ENCODE measurements at regions not wholly inside any gene's neighbourhood (a gene's known extent, or its start where the extent isn't known, plus 50 kb on each side); places are given as distances from the start of the nearest gene placed in this dataset.

DNA sequence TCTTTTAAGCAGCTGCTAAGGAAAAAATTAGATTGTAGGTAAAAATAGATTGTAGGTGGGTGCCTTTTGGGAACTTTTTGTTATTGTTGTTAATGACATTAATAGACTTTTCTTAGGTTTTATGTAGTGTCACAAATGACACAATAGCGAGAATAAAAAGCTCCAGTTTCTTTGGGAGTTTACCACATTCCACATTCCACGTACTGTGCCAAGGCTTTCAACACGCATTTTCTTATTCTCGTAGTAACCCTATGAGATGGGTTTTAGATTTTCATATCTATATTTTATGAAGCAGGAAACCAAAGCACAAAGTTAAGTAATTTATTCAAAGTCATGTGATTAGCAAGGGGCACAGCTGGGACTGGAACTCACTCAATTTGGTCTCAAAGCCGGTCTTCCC is 103.8 kb downstream of the XRCC2 start:
- TF ChIP-seq, protein P1, sequence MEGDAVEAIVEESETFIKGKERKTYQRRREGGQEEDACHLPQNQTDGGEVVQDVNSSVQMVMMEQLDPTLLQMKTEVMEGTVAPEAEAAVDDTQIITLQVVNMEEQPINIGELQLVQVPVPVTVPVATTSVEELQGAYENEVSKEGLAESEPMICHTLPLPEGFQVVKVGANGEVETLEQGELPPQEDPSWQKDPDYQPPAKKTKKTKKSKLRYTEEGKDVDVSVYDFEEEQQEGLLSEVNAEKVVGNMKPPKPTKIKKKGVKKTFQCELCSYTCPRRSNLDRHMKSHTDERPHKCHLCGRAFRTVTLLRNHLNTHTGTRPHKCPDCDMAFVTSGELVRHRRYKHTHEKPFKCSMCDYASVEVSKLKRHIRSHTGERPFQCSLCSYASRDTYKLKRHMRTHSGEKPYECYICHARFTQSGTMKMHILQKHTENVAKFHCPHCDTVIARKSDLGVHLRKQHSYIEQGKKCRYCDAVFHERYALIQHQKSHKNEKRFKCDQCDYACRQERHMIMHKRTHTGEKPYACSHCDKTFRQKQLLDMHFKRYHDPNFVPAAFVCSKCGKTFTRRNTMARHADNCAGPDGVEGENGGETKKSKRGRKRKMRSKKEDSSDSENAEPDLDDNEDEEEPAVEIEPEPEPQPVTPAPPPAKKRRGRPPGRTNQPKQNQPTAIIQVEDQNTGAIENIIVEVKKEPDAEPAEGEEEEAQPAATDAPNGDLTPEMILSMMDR (IDR thresholded peaks at IDR 0.05; ENCODE audit: low read depth, low read length): no peak
- peaks cover 3% of the 10 kb centered on the region for H3K27me3 ChIP-seq (ENCODE audit: control insufficient read depth, insufficient read depth, low read length)
- no peak overlapping the region for H3K27ac ChIP-seq (ENCODE audit: low read depth, low read length)
- DNase-seq (ENCODE audit: low read depth, low spot score): no peak
- no peak overlapping the region for H3K4me3 ChIP-seq (ENCODE audit: low read depth, low read length)
- ChIA-PET POLR2A (no interaction called here), CTCF (no interaction called here)
- peaks cover 8% of the 10 kb centered on the region; the same call in 1 of the 2 replicates for H3K9me3 ChIP-seq (ENCODE audit: control insufficient read depth, insufficient read depth, low read length)

DNA sequence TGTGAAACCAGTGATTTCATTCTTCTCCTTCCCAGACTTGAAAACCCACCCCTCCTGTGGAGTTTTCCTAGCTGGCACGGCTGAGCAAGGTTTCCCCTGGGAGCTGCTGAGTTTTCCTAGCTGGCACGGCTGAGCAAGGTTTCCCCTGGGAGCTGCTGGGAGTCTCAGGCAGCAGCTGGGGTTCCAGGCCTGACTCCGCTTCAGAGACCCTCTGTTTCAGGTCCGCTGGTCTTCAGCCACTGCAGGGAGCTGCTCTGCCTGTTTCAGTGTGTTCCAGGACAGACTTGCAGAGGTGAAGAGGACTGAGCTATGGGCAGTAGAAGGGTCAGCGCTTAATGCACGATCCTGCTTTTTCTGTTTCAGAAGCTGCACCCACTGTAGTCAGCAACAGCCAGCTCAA is 104.9 kb downstream of the XRCC2 start:
- POLR2A ChIA-PET: no interaction called here
- CTCF ChIA-PET: no interaction called here
- peaks cover under 1% of the 10 kb centered on the region; the same call in 1 of the 2 replicates for H3K9me3 ChIP-seq (ENCODE audit: control insufficient read depth, insufficient read depth, low read length)
- no peak overlapping the region for H3K4me3 ChIP-seq (ENCODE audit: low read depth, low read length)
- TF ChIP-seq, protein P1 (IDR thresholded peaks at IDR 0.05; ENCODE audit: low read depth, low read length): no peak
- peaks cover 3% of the 10 kb centered on the region for H3K27me3 ChIP-seq (ENCODE audit: control insufficient read depth, insufficient read depth, low read length)
- no peak overlapping the region for H3K27ac ChIP-seq (ENCODE audit: low read depth, low read length)
- DNase-seq (ENCODE audit: low read depth, low spot score): no peak

DNA sequence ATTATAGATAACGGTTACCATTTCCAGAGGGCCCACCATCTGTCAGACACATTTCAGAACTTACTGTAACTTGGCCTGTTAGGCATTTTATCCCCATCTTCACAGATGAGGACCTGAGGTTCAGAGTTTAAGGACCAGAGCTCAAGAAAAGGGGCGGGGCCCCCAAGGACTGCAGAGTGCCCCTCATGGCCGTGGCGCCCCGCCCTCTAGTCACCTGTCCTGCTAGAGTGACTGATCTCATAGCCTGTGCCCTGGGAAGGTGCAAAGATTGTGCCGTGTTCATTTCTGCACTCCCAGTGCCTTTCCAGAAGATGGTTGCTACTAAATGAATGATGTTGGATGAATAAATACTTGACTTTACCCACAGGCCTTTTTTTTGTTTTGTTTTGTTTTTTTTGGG is 107.0 kb downstream of the XRCC2 start:
- POLR2A ChIA-PET: no interaction called here
- Histone ChIP-seq H3K9me3 (ENCODE audit: control insufficient read depth, insufficient read depth, low read length) (no peaks in the 10 kb centered on the region), H3K4me3 (ENCODE audit: low read depth, low read length) (no peak overlapping the region), H3K27ac (ENCODE audit: low read depth, low read length) (no peak overlapping the region), H3K27me3 (ENCODE audit: control insufficient read depth, insufficient read depth, low read length) (no peaks in the 10 kb centered on the region)
- no peak for DNase-seq (ENCODE audit: low read depth, low spot score)
- CTCF ChIA-PET: no interaction called here
- TF ChIP-seq, protein P1 (IDR thresholded peaks at IDR 0.05; ENCODE audit: low read depth, low read length): no peak

DNA sequence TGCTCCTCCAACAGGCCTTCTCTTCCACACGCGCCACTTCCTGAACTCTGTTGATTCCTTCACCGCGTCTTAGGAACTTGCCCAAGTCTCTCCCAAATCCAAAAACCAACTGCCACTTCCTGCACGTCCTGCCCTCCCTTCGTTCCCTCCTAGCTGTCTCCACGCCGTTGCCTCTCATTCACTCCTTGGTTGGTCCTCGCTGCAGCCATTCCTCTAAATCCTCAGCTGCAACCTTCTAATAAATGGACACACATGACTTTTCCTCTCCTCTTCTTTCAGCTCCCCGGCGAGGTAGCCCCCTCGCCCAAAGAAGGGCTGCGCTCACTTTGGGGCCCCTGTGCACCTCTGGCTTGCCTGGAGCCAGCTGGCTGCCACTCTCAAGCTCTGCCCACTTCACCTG is 110.2 kb downstream of the XRCC2 start:
- ChIA-PET POLR2A (no interaction called here), CTCF (no interaction called here)
- TF ChIP-seq, protein P1 (IDR thresholded peaks at IDR 0.05; ENCODE audit: low read depth, low read length): no peak
- no peak overlapping the region for H3K4me3 ChIP-seq (ENCODE audit: low read depth, low read length)
- DNase-seq (ENCODE audit: low read depth, low spot score): no peak
- H3K9me3 ChIP-seq (ENCODE audit: control insufficient read depth, insufficient read depth, low read length): no peaks in the 10 kb centered on the region
- no peaks in the 10 kb centered on the region for H3K27me3 ChIP-seq (ENCODE audit: control insufficient read depth, insufficient read depth, low read length)
- H3K27ac ChIP-seq (ENCODE audit: low read depth, low read length): no peak overlapping the region

DNA sequence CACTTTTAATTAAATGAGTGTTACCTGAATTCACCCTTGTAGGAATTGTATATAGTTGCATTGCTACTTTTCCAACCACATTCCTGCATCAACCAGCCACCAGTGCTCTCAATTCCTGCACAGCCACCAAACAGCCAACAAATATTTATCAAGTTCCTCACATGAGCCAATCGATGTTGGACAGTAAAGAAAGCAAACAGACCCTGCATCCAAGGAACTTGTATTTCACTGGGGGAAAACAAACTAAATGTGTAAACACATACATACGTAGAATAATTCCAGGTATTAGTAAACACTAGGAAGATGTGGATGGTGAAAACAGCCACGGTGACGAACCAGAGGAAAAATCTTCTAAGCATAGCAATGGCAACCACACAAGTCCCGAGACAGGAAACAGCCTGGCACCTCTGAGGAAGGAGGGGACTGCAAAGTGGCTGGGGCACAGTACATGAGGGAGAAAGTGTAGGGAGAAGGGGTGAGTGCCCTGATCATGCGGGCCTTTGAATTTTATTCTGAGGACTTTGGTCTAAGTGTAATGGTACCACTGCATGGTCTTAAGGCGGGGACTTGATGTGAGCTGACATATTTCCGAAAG is 111.2 kb downstream of the XRCC2 start:
- CTCF ChIA-PET: no interaction called here
- POLR2A ChIA-PET: no interaction called here
- H3K27ac ChIP-seq (ENCODE audit: low read depth, low read length): no peak overlapping the region
- TF ChIP-seq, protein P1 (IDR thresholded peaks at IDR 0.05; ENCODE audit: low read depth, low read length): no peak
- DNase-seq (ENCODE audit: low read depth, low spot score): no peak
- H3K27me3 ChIP-seq (ENCODE audit: control insufficient read depth, insufficient read depth, low read length): no peaks in the 10 kb centered on the region
- no peak overlapping the region for H3K4me3 ChIP-seq (ENCODE audit: low read depth, low read length)
- H3K9me3 ChIP-seq (ENCODE audit: control insufficient read depth, insufficient read depth, low read length): no peaks in the 10 kb centered on the region
